PFSK-1 (cell line): ENCODE measurements at regions not wholly inside any gene's neighbourhood (a gene's known extent, or its start where the extent isn't known, plus 50 kb on each side); places are given as distances from the start of the nearest gene placed in this dataset.

Experiments
- FOXP2 ChIP-seq: optimal IDR thresholded peaks from 2 replicates; pipeline ENCODE3; 2011; ENCODE audit warnings: borderline replicate concordance, control low read depth, inconsistent platforms; ENCODE audit not compliant: insufficient read depth; ENCODE audit errors: extremely low read length, extremely low read depth
- POLR2AphosphoS5 ChIP-seq: IDR thresholded peaks from 2 replicates; pipeline ENCODE4 v1.6.1; 2012; ENCODE audit warnings: low read depth, mild to moderate bottlenecking, control low read depth, low read length, moderate library complexity
- REST ChIP-seq, 2 experiments: IDR thresholded peaks; 2 replicates each; pipeline versions ENCODE4 v1.6.1 to v1.8.0; 2011 to 2012; ENCODE audit warnings: low read depth in 2 of 2, low read length in 2 of 2, control low read depth in 1 of 2, inconsistent platforms in 1 of 2, mild to moderate bottlenecking in 1 of 2, moderate library complexity in 1 of 2; ENCODE audit not compliant: insufficient read depth in 1 of 2
- SIN3A ChIP-seq: IDR thresholded peaks from 2 replicates; pipeline ENCODE4 v1.6.1; 2012; ENCODE audit warnings: mild to moderate bottlenecking, low read length, moderate library complexity, borderline replicate concordance; ENCODE audit not compliant: insufficient read depth

DNA sequence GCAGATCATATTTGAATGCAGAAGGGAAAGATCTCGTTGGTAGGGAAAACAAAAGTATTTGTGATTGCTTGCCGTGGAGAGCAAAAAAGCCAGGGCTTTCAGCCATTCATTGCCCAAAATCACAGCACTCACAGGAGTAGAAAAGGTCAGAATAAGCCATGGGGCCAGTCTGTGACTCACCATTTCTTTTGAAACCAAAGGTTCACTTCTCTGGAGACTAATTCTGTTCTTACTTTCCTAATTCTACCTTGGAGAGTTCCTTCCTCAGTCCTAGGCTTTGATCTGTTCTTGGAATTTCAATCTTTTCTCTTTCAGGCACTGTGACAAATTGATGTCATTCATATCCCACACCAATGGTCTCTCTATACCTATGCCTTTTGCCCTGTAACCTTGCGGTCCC lies 54.1 kb upstream of the FAM180A start:
- TF ChIP-seq FOXP2 = no peak
- TF ChIP-seq POLR2AphosphoS5 = no peak
- peak; percentile 63 to 82; a peak in 3 of 4 replicates for TF ChIP-seq REST (IDR thresholded peaks at IDR 0.05; ENCODE audit: insufficient read depth in 1 of 2, low read depth in 2 of 2, low read length in 2 of 2)
- TF ChIP-seq SIN3A = no peak
